ENCODE measurements at regions not wholly inside any gene's neighbourhood (a gene's known extent, or its start where the extent isn't known, plus 50 kb on each side); places are given as distances from the start of the nearest gene placed in this dataset.

DNA sequence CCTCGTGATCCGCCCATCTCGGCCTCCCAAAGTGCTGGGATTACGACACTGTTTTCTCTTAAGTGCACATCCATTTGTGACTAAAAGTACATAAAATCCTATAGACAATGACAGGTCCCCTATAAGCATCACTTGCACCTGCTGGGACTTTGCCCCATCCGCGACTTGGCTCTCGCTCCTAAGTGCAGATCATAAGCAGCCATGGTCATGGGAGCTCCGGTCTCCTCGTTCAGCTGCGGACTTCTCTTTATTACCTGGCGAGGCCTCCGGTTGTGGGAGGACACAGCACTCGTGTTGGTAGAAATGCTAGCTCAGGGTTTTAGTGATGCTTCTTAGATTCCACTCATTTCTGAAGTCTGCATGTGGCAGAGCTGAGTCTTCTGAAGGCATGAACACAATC is 92.7 kb upstream of the ST6GAL2 start:
- DNase-seq (ENCODE audit: low spot score) (no peak), FAIRE-seq (no peak)

GRCh38 chr2:106981491-106981890 is 95.5 kb upstream of the ST6GAL2 start:
- FAIRE-seq = no peak

GRCh38 chr2:106982350-106982749 is 96.4 kb upstream of the ST6GAL2 start:
- DNase-seq (ENCODE audit: low spot score) (no peak), FAIRE-seq (peak; percentile 30)

More at GRCh38 chr2:106981491-106981890, 95.5 kb upstream of the ST6GAL2 start:
- no peak for DNase-seq (ENCODE audit: low spot score)

- FAIRE-seq (no peak), DNase-seq (ENCODE audit: low spot score) (peak; percentile 24)
Measured at GRCh38 chr2:106983305-106983704, 97.3 kb upstream of the ST6GAL2 start.

DNA sequence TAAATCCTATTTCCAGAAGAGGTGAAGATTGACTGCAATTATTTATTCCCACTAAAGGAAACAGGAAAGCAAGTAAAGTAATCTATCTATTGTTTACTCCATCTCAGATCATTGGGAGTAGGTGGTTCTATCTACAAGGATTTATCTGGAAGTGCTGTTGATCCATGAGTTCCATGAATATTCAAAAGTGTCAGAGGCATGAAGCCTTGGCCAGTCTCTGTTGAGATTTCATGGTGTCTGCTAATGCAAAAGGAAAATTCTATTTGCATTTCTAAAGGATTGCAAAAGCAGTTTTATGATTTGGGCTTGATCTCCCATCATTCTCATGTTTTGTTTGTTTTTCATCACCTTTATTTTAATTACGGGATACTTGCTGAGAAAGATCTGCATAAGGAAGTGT is 102.4 kb upstream of the ST6GAL2 start:
- no peak for FAIRE-seq
- DNase-seq (ENCODE audit: low spot score) = no peak

DNA sequence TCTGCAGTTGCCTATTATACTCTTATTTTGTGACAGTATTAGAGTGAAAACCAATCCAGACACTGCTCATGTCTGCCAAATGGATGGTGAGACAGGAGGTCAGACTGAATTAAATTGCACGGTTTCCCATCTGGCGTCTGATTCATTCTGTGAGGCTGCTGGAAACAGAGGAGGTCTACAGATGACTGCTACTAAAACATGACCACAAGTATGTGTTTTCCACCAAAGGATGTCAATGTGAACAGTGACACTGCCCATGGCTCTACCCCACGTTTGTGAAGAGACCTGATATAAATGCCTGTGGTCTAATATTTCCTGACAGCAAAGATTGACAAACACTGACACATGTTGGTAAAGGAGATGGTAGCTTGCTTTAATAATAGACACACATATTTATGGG is 104.3 kb upstream of the ST6GAL2 start:
- FAIRE-seq (peak; percentile 24), DNase-seq (ENCODE audit: low spot score) (peak; percentile 60)

GRCh38 chr2:106991866-106992265 is 105.9 kb upstream of the ST6GAL2 start:
- DNase-seq (ENCODE audit: low spot score) (no peak), FAIRE-seq (no peak)

DNA sequence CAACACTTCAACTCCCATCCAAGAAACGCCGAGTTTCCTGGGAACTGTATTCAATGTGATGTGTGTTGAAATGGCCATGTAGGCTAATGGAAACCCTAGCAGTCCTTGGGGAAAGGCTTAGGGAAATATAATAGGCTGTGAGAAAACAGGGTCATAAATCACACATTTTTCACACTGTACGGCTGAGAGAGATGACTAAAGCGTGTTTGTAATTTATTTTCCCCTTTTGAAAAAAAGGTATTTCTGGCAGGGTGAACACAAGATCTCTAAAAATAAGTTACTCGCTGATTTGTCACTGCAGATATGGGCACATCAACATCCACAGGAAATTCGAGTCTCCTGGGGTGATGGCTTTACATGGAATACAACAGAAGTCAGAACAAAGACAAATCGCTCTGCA is 109.6 kb upstream of the ST6GAL2 start:
- DNase-seq (ENCODE audit: low spot score) (no peak), FAIRE-seq (no peak)

- FAIRE-seq (no peak), DNase-seq (ENCODE audit: low spot score) (no peak)
Measured at GRCh38 chr2:106996171-106996769, 110.3 kb upstream of the ST6GAL2 start.

- DNase-seq (ENCODE audit: low spot score) = no peak
- no peak for FAIRE-seq
Measured at GRCh38 chr2:106997204-106997603, 111.2 kb upstream of the ST6GAL2 start.

- FAIRE-seq = no peak
- no peak for DNase-seq (ENCODE audit: low spot score)
Measured at GRCh38 chr2:107001062-107001461, 115.1 kb upstream of the ST6GAL2 start.

DNA sequence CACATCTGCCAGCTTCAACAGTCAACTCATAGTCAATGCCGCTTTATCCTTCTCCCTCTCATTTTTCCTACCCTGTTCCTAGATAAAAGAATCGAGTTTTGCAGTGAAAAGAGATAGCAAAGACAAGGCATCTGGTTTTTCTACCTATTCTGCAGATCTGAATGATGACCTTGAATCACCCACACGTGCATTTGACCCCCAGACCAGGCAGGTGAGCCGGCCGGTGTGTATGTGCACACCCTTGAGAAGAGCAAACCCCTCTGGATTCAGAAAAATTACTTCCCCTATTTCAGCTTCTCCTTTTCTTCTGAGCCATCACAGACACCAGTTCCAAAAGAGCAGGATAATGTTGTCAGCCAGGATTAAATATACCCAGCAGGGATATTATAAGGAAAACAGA is 115.6 kb upstream of the ST6GAL2 start:
- DNase-seq (ENCODE audit: low spot score) (no peak), FAIRE-seq (no peak)

DNA sequence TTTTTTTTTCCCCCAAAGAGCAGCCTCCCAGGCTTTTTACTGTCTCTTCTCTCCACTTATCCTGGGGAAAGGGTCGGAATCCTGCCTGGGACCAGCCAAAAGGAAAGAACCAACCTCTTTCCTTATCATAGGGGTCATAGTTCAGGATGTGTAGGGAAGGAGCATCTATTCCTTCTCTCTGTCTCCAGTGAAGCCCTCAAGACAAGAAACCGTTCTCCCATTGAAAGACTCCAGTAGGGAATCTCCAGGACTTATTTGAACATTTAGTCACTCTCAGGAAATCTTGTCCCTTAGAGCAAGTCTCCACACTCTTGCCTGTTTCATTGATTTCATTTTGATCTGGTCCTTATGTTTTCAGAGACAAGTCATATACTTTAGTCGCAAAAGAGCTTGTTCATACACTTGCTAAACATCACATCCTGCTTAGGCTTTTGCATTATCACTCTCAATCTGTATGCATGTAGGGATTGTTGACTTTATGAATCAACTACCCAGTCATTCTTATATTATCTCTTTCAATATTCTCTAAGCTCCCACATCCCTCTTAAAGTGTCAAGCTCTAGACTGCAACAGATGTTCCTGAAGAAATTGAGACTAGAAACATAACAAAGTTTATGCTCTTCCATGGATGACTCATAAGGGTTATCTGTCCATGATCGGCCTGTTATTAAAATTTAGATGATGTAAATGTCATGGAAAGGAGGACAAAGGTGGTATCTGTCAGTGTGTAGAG is 116.2 kb upstream of the ST6GAL2 start:
- FAIRE-seq (no peak), DNase-seq (ENCODE audit: low spot score) (peak; percentile 36)

- DNase-seq (ENCODE audit: low spot score) (no peak), FAIRE-seq (no peak)
Measured at GRCh38 chr2:107002735-107003134, 116.8 kb upstream of the ST6GAL2 start.

GRCh38 chr2:107005853-107006252 is 119.9 kb upstream of the ST6GAL2 start:
- no peak for FAIRE-seq
- no peak for DNase-seq (ENCODE audit: low spot score)

DNA sequence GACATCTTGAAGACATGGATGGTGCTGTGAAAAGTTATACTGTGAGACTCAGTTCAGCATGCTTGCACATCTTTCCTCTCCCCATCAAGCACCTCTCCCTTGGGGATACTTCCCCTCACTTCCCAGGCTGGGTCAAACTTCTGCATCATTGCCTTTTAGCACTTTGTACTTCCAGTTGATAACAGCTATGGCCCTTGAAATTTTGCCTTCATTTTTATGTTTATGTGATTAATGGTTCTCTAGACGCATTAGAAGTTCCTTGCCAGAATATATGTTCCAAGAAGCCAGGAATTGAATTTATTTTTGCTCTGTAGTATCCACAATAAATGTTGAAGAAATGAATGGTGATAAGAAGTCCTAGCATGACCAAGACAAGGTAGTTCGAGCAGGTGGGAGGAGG is 120.9 kb upstream of the ST6GAL2 start:
- DNase-seq (ENCODE audit: low spot score) (no peak), FAIRE-seq (no peak)

DNA sequence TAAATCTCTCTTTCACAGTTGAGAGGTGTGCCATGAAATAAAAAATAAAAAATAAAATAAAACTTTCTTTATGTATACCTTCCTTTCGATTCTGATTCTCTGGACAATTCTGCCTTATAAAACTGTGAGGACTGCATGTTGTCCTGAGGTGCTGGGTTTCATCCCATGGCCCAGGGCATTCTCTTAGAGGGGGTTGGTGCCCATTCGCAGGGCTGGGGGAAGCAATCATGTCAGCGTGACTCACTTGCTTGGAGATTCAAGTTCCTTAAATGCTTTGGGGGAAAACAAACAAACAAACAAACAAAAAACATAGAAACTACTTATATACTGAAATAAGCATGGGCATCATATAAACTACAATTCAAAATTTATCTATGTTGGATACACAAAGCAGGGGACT is 122.0 kb upstream of the ST6GAL2 start:
- DNase-seq (ENCODE audit: low spot score) = no peak
- FAIRE-seq = no peak

GRCh38 chr2:107008843-107009242 is 122.9 kb upstream of the ST6GAL2 start:
- DNase-seq (ENCODE audit: low spot score) (no peak), FAIRE-seq (no peak)

DNA sequence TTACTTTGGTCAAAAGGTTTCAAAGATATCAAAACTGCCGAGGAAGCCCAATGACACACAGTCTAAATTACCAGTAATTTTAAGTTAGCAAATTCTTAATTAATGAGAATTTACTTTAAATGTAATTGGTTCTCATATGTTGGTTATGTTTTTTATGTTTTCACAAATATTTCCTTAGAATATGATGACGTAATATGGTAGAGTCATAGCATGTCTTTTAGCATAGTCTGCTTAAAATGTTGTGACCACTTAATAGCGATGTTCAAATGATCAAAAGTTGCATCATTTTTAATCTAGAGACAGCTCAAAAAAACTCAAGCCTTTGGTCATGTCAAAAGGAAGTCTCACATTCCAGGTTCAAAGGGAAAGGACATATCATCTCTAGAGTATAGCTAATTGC is 123.3 kb upstream of the ST6GAL2 start:
- no peak for FAIRE-seq
- no peak for DNase-seq (ENCODE audit: low spot score)

- DNase-seq (ENCODE audit: low spot score) (no peak), FAIRE-seq (no peak)
Measured at GRCh38 chr2:107012714-107013306, 126.8 kb upstream of the ST6GAL2 start.

DNA sequence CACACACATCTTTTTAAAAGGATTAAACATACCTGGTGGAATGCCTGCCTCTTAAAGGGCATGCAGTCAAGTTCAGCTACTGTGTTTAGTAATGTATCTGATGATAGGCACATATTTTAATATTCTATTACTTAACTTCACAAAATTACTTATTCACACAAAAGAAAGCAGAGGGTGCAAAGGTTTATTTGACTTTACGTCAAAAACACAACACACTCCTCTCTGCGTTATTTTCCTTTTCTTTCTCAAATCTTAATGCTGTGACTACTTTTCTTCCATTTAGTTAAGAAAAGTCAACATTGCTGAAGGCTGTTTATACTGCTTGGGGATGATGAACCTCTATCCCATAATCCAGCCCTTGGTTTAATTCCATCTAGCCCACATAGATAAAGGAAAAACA is 127.9 kb upstream of the ST6GAL2 start:
- FAIRE-seq (no peak), DNase-seq (ENCODE audit: low spot score) (no peak)

DNA sequence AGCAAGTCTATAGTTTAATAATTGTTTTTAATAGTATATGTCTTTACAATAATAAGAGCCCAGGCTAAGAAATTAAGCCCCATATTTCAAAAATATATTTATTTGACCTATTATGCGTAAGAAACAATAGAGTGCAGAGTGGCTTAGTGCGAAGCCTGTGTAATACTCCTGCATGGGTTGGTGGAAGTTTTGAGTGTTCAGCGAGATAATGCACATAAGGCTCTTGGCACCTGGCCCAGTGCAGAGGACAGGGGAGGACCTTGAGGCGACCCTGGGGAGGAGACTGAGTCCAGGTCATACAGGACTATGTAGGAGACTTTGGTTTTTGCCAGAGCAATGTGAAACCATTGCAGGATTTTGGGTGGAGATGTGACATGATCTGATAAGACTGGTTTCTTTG is 132.4 kb upstream of the ST6GAL2 start:
- FAIRE-seq (no peak), DNase-seq (ENCODE audit: low spot score) (no peak)

- FAIRE-seq (no peak), DNase-seq (ENCODE audit: low spot score) (no peak)
Measured at GRCh38 chr2:107020392-107020791, 134.4 kb upstream of the ST6GAL2 start.
